ENCODE measurements at regions not wholly inside any gene's neighbourhood (a gene's known extent, or its start where the extent isn't known, plus 50 kb on each side); places are given as distances from the start of the nearest gene placed in this dataset.

DNA sequence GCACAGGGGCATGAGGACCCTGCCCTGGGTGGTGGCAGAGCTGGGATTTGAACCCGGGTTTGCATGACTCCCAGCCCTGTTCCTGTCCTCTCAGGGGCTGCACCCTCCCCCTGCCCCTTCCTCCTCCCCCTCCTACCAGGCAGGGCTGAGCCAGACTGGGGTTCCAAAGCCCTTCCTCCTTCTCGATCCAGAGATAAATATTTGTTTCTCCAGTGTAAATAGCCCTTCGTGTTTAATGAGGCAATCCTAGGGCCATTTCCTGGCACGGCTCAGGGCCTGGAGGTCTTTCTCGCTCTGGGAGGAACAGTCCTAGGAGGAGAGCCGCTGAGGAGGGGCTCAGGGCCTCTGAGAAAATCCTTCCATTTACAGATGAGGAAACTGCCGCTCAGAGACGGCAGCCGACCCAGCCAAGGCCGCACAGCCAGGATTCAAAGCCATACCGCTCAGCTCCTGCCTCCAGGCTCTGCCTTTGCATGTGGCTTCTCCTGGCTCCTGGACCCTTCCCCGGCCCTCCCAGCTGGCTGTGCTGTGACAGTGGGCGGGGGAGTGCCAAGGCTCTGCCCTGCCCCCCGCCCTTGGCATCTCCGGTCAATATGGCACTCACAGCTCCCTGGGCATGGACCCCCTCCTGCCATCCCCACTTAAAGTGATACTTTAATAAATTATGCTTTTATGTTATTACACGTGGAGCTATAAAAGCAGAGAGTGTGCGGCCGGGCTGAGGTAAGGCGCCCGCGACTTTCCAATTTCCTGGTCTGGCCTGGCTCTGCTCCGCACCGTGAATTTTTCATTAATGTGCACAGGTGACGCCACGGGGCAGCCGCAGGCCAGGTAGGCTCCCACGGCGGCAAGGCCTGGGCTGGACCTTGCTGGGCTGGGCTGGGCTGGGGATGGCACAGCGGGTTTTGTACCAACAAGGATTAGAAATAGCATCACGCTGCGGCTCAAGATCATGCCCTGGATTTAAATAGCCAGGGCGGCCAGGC, 114.7 kb upstream of the WNT4 start:
- DNase-seq (ENCODE audit: missing footprints), result no peak
- intact Hi-C loops (cut with DNase I), result no loop called here
- ATAC-seq, result no peak

DNA sequence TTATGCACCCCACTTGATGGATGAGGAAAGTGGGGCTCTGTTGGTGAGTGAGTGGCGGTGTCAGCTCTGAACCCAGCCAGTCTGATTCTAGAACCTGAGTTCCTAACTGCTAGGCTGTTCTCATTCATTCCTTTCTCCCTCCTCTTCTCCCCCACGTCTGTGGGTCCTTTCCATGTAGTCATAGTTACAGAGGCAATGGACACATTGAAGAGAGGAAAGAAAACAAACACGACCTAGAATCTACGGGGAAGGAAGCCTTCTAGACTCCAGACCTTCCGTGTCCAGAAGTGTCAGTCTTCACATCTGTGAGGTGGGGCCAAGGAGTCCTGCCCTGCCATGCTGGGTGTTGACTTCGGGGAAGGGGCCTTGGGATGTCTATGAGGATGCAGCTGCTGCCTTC, 115.8 kb upstream of the WNT4 start:
- no peak for DNase-seq (ENCODE audit: missing footprints)
- intact Hi-C loops (cut with DNase I), result no loop called here
- no peak for ATAC-seq

DNA sequence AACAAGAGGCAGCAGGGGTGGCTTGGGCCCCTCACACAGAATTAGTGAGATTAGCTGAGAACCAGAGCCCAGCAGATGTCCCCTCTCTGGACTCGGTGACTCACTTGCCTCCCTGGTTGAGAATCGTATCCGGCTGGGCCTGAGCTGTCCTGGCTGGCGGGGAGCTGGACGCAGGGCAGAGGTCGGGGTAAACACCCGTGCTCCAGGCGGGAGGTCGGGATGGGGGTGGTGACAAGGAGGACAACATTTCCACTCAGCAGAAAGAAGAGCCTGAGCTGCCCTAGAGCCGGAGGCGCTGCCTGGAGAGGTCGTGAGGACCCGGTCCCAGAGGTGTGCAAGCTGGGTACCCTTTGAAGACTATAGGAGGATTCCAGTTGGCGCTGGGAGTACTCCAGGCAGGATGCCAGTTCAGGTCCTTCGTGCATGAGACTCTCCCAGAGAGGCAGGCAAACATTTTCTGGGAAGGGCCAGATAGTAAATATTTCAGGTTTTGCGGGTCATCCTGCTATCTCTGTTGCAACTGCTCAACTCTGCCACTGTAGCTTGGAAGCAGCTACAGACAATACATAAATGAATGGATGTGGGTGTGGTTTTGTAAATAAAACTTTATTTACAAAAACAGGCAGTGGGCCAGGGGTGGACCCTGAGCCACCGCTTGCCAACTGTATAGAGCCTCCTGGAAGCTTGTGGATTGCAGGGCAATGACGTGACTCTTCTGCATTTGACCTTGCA, 116.8 kb upstream of the WNT4 start:
- no peak for ATAC-seq
- intact Hi-C loops (cut with DNase I), result no loop called here
- DNase-seq (ENCODE audit: missing footprints), result no peak

DNA sequence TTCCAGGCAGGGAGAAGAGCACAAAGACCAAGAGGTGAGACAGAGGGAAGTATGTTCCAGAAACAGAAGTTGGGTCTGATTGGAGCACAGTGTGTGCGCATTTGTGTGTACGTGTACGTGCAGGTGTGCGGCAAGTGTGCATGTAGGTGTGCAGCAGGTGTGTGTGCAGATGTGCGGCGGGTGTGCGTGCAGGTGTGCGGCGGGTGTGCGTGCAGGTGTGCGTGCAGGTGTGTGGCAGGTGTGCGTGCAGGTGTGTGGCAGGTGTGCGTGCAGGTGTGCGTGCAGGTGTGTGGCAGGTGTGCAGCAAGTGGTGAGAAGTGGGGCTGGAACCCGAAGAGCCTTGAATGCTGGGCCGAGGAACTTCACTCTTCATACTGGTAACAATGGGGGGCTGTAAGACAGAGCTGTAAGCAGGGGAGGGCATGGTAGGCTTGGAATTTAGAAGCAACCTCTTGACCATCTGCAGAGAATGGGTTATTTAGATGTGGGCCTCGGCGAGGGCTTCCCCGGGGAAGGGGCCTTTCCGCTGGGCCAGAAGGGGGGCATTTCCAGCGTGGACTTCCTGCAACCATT, 118.0 kb upstream of the WNT4 start:
- DNase-seq (ENCODE audit: missing footprints) (no peak), ATAC-seq (no peak)
- intact Hi-C loops (cut with DNase I), result no loop called here

DNA sequence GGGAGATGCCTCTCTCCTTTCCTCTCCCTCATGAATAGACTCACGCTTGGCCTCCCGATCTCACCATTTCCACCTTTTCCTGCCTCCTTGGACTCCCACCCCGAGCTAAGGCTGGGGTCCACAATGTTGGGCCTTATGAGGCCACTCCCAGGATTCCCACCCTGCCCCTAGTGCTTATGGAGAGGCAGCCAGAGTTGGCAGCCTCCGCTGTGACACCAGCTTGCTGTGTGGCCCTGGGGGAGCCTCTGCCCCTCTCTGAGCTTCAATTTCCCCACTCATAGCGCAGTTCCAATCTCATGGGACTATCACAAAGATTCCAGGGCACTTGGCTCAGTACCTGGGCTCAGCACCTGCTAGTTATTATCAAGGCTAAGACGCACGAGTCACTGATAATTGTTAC, 118.7 kb upstream of the WNT4 start:
- intact Hi-C loops (cut with DNase I), result no loop called here
- DNase-seq (ENCODE audit: missing footprints) (no peak), ATAC-seq (no peak)

DNA sequence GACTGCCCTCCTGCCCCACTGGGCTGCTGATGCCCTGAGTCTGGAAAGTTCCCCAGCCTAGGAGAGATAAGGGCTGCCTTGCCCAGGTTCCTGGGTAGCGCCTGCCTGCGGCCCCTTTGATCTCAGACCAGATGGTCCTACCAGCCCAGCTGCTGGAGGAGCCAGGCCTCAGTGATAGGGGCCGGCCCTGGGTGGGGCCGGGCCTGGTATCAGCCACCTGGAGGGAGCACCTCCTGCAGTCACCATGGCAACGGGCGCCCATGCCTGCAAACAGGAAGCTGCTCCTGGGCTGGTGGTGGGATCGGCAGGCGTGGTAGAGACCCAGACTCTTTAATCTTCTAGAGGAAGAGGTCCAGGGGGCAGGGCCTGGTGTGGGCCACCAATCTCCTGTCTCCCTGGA, 119.7 kb upstream of the WNT4 start:
- no peak for DNase-seq (ENCODE audit: missing footprints)
- intact Hi-C loops (cut with DNase I), result no loop called here
- ATAC-seq, result no peak

DNA sequence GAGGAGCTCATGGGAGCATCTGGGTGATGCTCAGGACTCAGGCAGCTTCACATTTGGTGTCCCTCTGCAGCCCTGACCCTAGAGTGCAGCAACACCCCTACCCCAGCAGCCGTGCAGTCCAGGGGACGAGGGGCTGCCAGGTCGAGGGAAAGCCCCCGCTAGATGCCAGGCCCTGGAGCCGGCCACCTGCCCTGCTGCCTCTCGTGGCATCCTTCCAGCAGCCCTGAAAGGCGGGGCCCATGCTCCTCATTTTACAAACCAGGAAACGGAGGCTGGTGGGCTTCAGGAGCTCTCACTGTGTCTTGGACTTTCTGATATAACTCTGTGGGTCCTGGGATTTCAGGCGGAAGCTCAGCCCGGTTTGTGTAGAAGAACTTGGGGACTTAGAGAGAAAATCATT, 120.5 kb upstream of the WNT4 start:
- ATAC-seq, result no peak
- no peak for DNase-seq (ENCODE audit: missing footprints)
- intact Hi-C loops (cut with DNase I), result no loop called here

DNA sequence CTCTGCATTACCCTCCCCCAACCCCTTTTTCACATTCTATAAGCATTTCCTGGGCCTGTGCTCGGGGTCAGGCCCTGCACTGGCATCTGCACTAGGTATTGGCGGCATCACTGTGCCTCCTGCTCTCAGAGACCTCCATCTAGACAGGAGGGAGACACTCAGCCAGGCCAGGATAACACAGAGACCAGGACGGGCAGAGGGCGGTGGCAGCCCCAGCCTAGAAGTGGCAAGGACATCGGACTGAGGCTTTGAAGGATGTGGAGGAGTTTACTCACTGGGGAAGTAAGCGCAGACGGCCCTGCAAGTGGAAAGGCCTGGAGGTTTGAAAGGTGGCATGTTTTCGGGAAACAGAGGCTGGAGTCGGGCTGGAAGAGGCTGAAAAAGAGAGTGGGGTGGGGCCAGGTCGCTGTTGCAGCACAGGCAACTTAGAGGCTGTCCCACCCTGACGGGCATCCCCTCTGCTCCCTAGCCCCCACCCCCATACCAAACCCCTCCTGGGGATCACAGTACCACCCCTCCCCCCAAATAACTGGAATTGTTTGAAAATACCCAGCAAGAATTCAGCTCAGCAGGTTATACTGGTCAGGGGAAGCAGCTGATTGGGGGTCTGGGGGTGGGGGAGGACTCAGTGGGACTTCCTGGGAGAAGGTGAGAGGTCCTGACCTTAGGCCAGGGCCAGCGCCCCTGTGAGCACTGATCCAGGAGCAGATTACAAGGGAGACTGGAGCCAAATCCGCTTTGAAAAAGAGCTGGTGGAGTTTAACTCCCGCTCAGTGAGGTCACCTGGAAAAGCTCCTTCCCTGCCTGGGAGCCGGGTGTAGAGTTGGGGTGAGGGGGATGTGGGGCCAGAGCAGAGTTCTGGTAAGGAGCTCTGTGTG, 121.8 kb upstream of the WNT4 start:
- ATAC-seq (no peak), DNase-seq (ENCODE audit: missing footprints) (no peak)
- intact Hi-C loops (cut with DNase I), result no loop called here

DNA sequence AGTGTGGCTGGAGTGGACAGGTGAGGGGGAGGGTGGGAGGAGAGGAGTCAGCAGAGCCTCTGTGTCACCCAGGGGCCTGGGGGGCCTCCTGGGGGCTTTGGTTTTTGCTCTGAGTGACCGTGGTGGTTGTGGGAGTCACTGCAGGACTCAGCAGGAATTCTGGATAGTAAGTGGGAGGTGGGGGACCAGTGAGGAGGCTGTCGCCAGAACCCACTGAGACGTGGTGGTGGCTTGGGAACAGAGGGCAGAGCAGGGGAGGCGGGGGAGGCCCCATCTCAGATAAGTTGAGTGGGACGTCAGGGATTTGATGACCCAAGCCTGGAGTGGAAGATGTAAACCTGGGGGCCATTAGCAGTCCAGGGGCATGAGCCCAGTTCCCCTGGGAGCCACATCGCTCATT, 123.2 kb upstream of the WNT4 start:
- no peak for DNase-seq (ENCODE audit: missing footprints)
- no peak for ATAC-seq
- intact Hi-C loops (cut with DNase I), result no loop called here

DNA sequence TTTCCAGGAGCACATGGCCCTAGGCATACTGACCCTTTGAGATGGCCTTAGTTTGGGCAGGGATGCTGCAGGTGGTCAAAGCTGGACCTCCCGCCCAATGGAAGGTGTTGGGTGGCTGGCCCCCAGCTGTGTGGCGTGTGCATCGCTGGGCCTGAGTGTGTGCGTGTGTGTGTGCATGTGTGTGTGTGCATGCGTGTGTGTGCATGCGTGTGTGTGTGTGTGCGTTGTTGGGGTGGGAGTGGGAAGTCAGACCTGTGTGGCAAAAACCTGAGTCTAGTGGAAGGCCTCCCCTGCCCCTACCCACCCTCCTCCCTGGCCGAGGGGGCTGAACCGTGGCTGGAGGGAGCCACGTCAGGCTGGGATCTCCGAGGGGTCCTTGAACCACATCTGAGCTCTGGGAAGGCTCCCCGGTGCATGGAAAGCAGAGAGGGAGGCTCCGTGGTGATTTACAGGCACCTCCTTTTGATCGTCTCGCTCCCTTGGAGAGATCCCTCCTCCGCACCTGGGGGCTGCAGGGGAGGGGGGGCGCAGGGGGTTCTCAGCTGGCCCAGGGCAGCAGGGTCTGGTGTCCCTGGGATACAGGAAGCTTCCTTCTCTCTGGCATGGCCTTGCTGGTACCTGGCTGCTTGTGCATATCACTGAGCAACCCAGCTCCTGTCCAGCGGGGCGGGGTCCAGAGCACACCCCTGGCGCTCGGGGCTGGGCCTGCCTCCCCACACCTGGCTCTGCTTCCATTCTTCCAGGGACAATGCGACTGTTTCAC, 124.7 kb upstream of the WNT4 start:
- DNase-seq (ENCODE audit: missing footprints), result no peak
- ATAC-seq, result no peak
- intact Hi-C loops (cut with DNase I), result no loop called here

DNA sequence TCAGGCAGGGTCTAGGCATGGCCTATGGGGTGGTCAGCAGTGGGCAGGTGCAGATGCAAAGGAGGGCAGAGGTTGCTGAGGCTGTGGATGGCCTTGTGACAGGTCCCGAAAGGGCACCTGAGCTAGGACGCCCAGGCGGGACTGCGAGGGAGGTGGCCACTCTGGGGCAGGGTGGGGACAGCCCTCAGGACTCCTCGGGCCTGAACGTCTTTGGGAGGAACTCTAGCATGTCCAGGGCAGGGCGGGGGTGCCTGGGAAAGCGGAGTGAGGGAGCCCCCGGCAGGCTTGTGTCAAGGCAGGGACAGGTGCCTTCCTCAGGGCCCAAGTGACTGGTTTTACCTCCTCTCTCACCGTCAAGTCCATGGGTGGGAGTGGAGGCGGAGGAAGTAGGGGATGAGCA, 125.4 kb upstream of the WNT4 start:
- intact Hi-C loops (cut with DNase I), result no loop called here
- ATAC-seq, result no peak
- no peak for DNase-seq (ENCODE audit: missing footprints)

DNA sequence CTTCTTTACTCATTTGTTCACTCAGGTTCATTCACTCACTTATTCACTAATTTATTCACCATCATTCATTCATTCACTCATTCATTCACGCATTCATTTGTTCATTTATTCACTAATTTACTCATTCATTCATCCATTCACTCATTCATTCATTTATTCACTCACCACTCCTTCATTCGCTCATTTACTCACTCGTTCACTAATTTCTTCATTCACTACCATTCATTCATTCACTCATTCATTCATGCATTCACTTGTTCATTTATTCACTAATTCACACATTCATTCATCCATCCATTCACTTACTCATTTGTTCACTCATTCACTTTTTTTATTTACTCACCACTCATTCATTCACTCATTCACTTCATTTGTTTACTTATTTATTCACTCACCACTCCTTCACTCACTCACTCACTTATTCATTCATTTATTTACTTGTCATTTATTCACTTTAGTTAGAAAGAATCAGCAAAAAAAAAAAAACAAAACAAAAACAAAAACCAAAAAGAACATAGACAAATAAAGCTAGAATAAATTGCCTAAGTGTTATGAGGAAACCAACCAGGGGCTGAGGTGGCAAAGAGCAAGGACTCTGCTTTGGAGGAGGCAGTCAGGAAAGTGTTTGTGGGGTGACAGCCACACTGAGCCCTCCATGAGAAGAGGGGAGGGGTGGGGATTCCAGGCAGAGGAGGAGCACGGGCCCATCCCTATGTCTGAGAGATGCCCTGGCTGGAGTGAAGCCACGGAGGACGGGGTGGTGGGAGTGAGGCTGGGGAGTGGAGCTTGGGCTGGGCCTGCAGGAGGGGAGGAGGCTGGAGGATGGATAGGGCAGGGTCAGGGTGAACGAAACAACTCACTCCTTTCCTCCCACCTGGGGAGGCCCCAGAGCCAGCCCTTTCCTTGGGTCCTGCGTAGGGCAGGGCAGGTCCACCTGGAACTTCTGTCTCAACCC, 129.2 kb upstream of the WNT4 start:
- DNase-seq (ENCODE audit: missing footprints) (no peak), ATAC-seq (no peak)
- intact Hi-C loops (cut with DNase I), result no loop called here

DNA sequence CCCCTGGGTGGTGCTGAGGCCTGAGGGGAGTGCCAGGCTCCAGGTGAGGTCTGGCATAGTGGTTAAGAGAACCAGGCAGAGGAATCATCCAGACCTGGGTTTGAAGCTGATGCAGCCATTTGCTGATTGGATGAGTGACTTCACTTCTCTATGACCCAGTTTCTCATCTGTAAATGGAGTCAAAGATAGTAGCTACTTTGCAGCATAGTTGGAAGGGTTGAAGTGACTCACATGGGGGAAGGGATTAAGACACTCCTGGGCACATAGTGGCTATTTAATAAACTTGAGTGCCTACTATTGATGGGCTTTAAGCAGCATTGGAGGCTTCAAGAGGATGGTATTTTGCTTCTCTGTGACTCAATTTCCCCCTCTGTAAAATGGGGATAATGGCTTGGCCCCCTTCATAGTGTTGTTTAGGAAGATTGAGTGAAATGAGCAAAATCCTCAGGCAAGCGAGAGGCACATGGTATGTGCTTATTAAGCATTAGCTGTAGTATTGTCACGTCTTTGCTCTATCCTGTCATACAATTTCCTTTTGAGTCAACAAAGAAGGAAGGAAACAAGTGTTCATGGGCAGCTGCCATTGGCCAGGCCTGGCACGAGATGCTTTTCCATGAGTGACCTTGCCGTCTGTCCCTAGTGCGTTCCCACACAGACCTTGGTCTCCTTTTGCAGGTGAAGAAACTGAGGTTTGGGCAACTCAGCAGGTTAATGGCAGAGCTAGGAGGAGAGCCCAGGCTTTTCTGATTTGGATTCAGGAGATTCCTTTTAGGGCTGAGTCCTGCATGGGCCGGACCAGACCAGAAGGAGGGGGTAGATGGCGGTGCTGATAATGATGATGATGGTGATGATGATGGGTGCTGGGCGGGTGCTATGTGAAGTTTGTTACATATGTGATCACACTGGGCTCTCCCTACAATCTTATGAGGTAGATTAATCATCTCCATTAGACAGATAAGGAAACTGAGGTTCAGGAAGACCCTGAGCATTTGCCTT, 131.1 kb upstream of the WNT4 start:
- ATAC-seq, result no peak
- intact Hi-C loops (cut with DNase I), result no loop called here
- no peak for DNase-seq (ENCODE audit: missing footprints)

DNA sequence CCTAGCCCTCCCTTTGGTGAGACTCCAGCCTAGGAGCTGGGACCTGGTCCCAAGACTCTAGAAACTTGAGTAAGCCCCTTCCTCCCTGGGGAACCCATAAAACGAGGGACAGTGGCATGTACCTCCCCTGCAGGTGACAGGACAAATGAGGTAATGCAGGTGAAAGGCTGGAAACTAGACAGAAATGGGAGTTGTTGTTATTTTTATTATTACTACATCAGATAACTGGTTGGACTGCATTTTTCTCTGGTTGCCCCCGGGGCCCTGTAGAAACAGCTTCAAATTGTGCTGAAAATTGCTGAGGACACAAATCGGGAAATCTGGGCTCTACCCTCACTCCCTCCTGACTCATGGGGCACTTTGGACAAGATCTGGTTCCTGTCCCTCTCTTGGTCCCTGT, 132.3 kb upstream of the WNT4 start:
- intact Hi-C loops (cut with DNase I), result loop anchor here (5.0 kb wide), 1 partner anchor 168 kb away; no protein-coding TSS in a partner anchor
- DNase-seq (ENCODE audit: missing footprints) (no peak), ATAC-seq (no peak)

DNA sequence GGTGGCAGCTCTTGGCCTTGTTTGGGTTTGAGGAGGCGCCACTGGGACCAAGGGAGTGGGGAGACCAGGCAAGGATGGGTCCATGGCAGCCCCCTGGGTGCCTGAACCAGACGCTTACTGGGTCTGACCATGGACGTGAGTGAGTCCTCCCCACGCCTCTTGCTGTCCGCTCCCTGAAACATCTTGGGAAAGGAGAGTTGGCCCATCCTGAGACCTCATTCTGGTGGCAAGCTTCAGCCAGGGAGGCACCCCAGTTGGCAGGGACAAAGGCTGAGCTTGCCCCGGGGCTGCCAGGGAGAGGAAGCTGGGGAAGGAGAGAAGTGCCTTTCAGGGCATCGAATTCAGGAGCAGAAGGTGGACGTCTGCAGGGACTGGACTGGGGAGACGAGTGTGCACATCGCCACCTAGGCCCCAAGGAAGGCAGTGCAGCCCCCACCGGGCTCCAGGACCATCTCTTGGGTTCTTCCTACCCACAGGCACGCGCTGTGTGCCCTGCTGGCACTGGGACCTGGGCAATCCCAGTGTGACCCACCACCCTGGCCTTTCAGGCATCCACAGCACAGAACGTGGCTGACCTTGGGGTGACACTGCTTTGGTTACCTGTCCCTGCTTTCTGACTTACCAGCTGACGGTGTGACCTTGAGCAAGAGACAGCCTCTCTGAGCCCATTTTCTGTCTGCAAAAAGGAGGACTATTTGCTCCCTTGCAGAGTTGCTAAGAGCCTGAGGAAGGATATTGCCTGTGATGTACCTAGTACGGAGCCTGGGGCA, 132.9 kb upstream of the WNT4 start:
- no peak for DNase-seq (ENCODE audit: missing footprints)
- intact Hi-C loops (cut with DNase I), result loop anchor here (5.0 kb wide), 1 partner anchor 169 kb away; no protein-coding TSS in a partner anchor
- ATAC-seq, result peak; percentile 60

All from Right ventricle myocardium inferior (tissue), 1 donor.